ENCODE measurements at regions not wholly inside any gene's neighbourhood (a gene's known extent, or its start where the extent isn't known, plus 50 kb on each side); places are given as distances from the start of the nearest gene placed in this dataset.

DNA sequence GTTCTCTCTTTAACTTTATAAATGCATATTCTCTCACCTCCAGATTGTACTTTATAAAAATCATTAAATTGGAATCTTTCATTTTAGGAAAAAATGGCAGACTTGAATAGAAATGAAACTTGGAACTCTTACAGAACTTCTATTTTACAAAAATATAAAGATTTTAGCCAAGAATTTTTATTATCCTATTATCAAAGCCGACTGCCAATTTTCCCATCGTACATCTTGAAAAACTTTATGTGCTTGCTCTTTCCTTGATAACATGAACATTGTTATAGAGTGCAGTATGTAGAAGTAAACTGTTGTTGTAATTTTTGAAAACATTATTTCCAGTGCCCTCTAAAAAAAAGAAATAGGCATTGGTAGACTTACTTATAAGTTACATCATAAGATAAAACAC, 475.7 kb upstream of the REG3G start:
- TF ChIP-seq, protein P1, sequence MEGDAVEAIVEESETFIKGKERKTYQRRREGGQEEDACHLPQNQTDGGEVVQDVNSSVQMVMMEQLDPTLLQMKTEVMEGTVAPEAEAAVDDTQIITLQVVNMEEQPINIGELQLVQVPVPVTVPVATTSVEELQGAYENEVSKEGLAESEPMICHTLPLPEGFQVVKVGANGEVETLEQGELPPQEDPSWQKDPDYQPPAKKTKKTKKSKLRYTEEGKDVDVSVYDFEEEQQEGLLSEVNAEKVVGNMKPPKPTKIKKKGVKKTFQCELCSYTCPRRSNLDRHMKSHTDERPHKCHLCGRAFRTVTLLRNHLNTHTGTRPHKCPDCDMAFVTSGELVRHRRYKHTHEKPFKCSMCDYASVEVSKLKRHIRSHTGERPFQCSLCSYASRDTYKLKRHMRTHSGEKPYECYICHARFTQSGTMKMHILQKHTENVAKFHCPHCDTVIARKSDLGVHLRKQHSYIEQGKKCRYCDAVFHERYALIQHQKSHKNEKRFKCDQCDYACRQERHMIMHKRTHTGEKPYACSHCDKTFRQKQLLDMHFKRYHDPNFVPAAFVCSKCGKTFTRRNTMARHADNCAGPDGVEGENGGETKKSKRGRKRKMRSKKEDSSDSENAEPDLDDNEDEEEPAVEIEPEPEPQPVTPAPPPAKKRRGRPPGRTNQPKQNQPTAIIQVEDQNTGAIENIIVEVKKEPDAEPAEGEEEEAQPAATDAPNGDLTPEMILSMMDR (IDR thresholded peaks at IDR 0.05) = no peak
- TF ChIP-seq POLR2A (IDR thresholded peaks at IDR 0.05) (no peak), EP300 (IDR thresholded peaks at IDR 0.05; ENCODE audit: low read depth) (no peak), POLR2AphosphoS5 (IDR thresholded peaks at IDR 0.05) (no peak)

Measured in transverse colon (tissue), 4 donors.